Astrocyte of the cerebellum (primary cell): ENCODE measurements at regions not wholly inside any gene's neighbourhood (a gene's known extent, or its start where the extent isn't known, plus 50 kb on each side); places are given as distances from the start of the nearest gene placed in this dataset.

Experiments
- DNase-seq: peaks from one replicate; pipeline ENCODE4 v3.0.0-alpha.2; 2011; ENCODE audit warnings: low read depth
- H3K4me3 ChIP-seq: 2 replicates; pipeline ENCODE4 v1.5.1; 2011; ENCODE audit warnings: mild to moderate bottlenecking, low read depth, low read length, moderate library complexity
- in situ Hi-C: cut with HindIII; loops from 2 replicates; pipeline ENCODE4 v1.10.0; 2017; ENCODE audit warnings: low sequenced_read_pairs
- TF ChIP-seq, protein P1 (sequence below): IDR thresholded peaks from 2 replicates; pipeline ENCODE4 v1.5.1; 2012; ENCODE audit warnings: low read length, low read depth, moderate library complexity, mild to moderate bottlenecking; ENCODE audit errors: missing control alignments

DNA sequence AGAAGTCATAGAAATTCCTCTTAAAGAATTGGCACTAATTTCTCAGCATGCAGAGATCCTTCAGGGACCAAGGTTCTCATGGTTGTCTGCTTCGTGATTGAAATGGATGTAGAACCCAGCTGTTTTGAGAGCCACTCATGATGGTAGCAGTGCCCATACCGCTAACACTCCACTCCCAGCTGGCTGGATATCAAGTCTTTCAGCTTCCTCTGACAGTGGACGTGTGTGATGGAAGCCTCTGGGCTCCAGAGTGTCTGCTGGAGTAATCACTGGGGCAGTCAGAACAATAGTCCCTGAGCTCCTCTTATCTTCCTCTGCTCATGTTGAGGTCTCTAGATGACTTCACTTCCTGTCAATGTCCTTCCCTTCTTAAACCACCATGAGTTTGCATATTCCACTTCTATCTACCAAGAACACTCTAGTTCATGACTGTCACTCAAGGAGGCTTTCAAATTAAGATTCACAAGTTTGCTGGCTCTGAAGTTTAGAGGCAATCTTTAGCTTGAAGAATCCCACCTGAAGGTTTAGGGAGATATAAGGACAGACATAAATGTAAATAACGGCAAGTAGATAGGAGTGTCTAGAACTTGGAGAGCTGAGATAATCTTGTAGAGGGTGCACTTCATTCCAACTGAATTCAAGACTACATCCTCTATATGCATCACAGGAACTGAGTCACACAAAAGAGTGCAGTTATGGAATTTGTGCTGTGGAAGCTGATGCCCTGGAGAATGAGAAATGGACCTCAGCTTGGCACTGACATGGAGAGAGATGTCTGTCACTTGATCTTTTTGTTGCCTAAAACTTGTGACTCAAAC, 64.5 kb upstream of the WDR1 start:
- no peak for DNase-seq
- no peak overlapping the region for H3K4me3 ChIP-seq
- in situ Hi-C loops: no loop called here
- TF ChIP-seq, protein P1, sequence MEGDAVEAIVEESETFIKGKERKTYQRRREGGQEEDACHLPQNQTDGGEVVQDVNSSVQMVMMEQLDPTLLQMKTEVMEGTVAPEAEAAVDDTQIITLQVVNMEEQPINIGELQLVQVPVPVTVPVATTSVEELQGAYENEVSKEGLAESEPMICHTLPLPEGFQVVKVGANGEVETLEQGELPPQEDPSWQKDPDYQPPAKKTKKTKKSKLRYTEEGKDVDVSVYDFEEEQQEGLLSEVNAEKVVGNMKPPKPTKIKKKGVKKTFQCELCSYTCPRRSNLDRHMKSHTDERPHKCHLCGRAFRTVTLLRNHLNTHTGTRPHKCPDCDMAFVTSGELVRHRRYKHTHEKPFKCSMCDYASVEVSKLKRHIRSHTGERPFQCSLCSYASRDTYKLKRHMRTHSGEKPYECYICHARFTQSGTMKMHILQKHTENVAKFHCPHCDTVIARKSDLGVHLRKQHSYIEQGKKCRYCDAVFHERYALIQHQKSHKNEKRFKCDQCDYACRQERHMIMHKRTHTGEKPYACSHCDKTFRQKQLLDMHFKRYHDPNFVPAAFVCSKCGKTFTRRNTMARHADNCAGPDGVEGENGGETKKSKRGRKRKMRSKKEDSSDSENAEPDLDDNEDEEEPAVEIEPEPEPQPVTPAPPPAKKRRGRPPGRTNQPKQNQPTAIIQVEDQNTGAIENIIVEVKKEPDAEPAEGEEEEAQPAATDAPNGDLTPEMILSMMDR: no peak

DNA sequence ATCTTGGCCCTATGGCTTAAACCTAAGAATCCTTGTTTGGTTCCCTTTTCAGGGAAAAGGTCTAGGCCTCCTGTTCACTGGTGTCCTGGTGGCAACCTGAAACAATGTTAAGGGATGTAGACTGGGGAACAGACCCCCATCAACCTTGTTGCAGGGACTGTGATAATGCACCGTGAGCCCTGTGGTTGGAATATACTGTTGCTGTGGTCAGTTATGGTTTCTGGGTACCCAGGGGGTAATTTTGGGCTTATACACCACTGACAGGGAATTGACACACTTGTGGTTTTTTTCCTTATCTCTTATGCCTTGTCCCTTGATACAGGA, 64.0 kb upstream of the WDR1 start:
- no peak for DNase-seq
- in situ Hi-C loops: no loop called here
- no peak overlapping the region for H3K4me3 ChIP-seq
- TF ChIP-seq, protein P1: no peak

DNA sequence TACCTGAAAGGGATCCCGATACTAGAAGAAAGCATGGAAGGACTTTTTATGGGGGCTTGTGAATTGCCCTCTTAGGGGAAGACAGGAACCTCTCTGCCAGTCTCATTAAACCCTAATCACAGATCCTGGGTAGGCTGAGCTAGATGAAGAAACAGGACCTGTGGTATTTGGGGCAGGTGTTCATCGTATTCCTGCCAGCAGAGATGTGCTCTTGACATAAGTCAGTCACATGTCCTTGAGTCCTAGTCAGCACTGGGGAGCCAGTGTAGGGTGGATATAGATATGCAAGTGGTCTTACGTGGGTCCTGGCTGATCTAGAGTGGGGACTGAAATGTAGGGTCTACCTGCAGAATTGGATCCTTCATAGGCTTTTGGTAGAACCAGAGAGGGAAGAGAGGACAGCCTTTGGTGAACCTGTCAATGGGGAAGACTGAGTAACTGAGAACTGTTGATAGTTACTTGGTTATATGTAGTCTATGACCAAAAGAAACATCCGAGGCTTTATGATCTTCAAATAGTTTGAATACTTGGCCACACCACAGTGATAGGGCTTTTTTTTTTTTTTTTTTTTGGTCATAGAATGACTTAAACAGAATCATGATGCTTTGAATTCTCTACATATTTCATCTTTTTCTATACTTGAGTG, 63.5 kb upstream of the WDR1 start:
- no peak overlapping the region for H3K4me3 ChIP-seq
- no peak for DNase-seq
- TF ChIP-seq, protein P1: no peak
- in situ Hi-C loops: no loop called here

DNA sequence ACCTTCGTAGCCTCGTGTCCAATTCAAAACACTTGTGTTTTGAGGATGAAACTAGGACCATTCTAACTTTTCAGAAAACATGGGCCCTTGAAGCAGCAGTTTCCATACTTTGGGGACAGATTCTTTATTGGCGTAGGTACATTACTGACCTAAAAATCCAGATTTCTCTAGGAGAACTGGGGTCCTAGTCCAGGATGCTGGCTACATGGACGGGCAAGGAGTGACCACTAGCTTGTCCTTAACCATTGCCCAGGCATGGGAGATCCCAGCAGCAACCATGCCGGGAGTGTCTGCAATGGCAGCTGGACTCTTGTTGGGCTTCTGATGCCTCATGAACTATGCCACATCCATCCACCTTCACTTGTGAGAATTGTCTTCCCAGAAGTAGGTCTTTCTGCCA, 62.2 kb upstream of the WDR1 start:
- in situ Hi-C loops: no loop called here
- no peak overlapping the region for H3K4me3 ChIP-seq
- no peak for DNase-seq
- TF ChIP-seq, protein P1: no peak

DNA sequence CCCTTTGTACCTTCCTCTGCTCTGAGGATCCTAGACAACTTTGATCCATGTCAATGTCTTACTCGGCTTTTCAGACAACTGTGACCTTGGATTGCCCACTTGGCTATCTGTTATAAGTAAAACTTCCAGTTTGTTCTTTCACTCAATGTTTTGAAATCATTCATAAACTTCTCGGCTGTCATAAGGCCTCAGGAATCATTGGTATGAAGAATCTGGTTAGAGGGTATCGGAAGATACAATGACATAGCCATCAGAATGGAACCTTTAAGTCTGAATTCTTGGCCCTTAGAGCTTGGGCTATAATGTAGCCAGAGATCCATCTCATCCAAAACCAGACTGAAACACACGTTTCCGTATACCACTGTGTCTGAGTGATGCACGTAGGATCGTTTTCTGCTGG, 59.0 kb upstream of the WDR1 start:
- TF ChIP-seq, protein P1: no peak
- in situ Hi-C loops: no loop called here
- no peak for DNase-seq
- no peak overlapping the region for H3K4me3 ChIP-seq

DNA sequence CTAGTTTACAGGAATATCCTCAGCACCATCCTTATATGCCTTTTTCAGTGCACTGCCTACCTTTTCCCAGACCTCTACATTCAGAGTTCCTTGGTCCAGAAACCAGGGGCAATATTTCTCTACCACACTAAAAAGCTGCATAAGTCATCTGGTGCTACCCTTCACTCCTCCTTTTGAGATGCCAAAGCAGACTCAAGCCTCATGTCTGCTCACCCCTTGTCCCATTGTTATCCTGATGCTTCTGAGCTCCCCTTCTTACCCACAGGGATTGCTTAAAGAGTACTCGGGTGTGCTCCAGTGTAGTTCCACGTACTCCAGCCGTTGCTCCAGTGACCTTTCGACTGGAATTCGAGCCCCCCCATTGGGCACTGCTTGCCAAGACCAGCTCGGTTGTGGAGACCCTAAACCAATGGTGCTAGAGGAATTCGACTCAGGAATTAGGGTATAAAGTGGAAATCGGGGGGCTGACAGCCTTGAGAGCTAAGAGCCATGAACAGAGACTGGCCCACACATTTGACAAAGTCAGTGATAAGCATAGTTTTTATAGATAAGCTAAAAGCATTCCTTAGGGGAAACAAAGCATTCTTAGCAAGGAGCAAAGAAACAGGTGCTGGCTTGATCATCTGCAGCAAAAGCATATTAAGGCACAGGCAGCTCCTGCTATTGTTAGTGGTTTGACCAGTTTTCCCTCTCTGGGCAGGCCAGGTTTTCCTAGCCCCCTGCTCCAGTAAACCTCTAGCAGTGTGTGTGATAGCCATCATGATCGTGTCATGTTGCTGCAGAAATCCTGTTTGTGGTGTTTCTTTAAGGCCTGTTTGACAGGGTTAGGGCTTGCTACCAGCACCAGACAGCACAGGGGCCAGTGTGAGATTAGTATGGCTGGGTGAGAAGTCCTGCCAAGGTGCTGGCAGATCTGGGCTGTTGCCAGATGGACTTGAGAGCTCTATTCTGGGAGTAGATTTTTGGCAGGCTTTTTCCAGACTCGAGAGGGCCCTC, 57.5 kb upstream of the WDR1 start:
- no peak overlapping the region for H3K4me3 ChIP-seq
- in situ Hi-C loops: no loop called here
- TF ChIP-seq, protein P1: no peak
- DNase-seq: no peak
